ENCODE measurements at regions not wholly inside any gene's neighbourhood (a gene's known extent, or its start where the extent isn't known, plus 50 kb on each side); places are given as distances from the start of the nearest gene placed in this dataset.

DNA sequence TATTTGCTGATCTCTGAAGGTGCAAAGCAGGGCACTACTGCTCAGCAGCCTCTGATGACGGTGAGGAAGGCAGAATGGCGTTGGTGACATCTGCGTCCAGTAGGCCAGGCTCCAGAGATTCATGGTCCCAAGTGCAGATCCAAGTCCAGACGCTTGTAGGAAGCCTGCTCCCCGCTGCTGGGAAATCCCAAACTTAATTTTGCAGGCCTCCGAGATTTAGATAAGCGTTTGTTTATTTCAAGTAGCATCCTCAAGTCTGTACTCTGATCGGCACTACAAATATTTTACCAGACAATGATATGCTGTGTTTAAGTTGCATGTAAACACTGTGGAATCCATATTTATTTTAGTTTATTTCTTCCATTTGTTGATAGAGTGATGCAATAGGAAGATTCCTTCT lies 244.9 kb upstream of the KLF6 start:
- H3K4me3 ChIP-seq (ENCODE audit: low read length): no peak overlapping the region

DNA sequence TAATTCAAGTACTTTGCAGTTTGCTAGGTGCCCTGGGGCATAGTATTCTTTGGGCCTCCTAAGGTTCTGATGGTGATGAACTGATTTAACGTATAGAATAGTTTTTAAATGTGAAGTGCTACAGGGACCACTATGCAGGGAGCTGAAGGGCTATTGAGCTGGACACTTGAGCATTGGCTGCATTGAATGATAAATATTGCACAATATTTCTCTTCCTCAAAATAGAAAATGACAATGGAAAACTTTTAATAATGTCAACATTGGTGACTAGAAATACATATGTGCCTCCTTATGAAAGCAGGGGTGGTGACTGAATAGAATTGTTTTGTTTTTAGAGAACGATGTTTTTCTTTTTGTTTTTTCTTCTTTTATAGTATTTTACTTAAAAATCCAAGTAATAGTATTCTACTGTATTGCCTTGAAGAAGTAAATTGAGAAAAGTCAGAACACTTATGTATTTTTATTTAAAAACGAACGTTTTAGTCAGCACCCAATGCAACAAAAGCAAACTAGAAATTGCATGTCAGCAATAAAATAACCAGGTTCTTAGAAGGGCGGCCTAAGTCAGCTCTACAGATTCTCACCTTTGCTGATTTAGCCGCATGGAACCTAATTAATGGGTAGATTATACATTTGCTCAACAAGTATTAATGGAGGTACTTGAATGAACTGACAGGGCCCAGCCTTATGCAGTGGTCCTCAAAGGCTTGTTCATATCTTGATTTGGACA lies 244.0 kb upstream of the KLF6 start:
- no CpG with 5 or more reads among the region's 6 CpGs for WGBS (ENCODE audit: insufficient coverage, insufficient read length)
- DNase-seq (ENCODE audit: low read depth, low spot score): no peak
- H3K27me3 ChIP-seq (ENCODE audit: control insufficient read depth, insufficient read depth, low read length): no peaks in the 10 kb centered on the region
- no peaks in the 10 kb centered on the region for H3K9me3 ChIP-seq (ENCODE audit: control insufficient read depth, insufficient read depth, low read length)
- H3K4me3 ChIP-seq (ENCODE audit: low read length): no peak overlapping the region
- H3K4me1 ChIP-seq (ENCODE audit: control insufficient read depth, insufficient read depth, low read length): peaks cover under 1% of the 10 kb centered on the region; the same call in 1 of the 2 replicates
- no peaks in the 10 kb centered on the region for H3K36me3 ChIP-seq (ENCODE audit: control insufficient read depth, insufficient read depth, low read length)
- no peak overlapping the region for H3K27ac ChIP-seq (ENCODE audit: low read length)

More for the DNA sequence above, 244.9 kb upstream of the KLF6 start:
- DNase-seq (ENCODE audit: low read depth, low spot score): no peak
- no peaks in the 10 kb centered on the region for H3K36me3 ChIP-seq (ENCODE audit: control insufficient read depth, insufficient read depth, low read length)
- H3K4me1 ChIP-seq (ENCODE audit: control insufficient read depth, insufficient read depth, low read length): no peaks in the 10 kb centered on the region
- no peaks in the 10 kb centered on the region for H3K9me3 ChIP-seq (ENCODE audit: control insufficient read depth, insufficient read depth, low read length)
- H3K27ac ChIP-seq (ENCODE audit: low read length): no peak overlapping the region
- no peaks in the 10 kb centered on the region for H3K27me3 ChIP-seq (ENCODE audit: control insufficient read depth, insufficient read depth, low read length)
- no CpG with 5 or more reads among the region's 8 CpGs for WGBS (ENCODE audit: insufficient coverage, insufficient read length)

DNA sequence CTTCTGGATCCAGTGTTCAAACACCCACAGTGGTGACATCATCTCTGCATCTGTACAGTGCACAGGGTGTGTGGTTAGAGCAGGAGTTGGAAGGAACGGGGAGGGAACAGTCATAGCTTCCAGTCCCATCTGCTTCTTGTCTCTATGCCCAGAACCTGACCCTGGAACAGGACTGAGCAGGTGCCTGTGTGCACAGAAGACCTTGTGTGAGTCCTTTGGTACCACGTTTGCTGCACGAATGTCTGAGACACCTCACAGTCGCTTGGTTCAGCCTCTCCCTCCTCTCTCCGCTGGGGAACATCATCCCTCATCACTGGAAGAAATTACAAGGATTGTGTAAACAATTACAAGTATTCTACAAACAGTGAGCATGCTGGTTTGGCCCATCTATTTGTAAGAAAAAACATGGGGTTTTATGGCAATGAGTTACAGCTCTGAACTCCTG lies 243.0 kb upstream of the KLF6 start:
- H3K36me3 ChIP-seq (ENCODE audit: control insufficient read depth, insufficient read depth, low read length): no peaks in the 10 kb centered on the region
- H3K27me3 ChIP-seq (ENCODE audit: control insufficient read depth, insufficient read depth, low read length): no peaks in the 10 kb centered on the region
- H3K4me3 ChIP-seq (ENCODE audit: low read length): no peak overlapping the region
- no peaks in the 10 kb centered on the region for H3K9me3 ChIP-seq (ENCODE audit: control insufficient read depth, insufficient read depth, low read length)
- DNase-seq (ENCODE audit: low read depth, low spot score): no peak
- no peak overlapping the region for H3K27ac ChIP-seq (ENCODE audit: low read length)
- WGBS (ENCODE audit: insufficient coverage, insufficient read length): no CpG with 5 or more reads among the region's 5 CpGs
- peaks cover 1% of the 10 kb centered on the region; the same call in 1 of the 2 replicates for H3K4me1 ChIP-seq (ENCODE audit: control insufficient read depth, insufficient read depth, low read length)

DNA sequence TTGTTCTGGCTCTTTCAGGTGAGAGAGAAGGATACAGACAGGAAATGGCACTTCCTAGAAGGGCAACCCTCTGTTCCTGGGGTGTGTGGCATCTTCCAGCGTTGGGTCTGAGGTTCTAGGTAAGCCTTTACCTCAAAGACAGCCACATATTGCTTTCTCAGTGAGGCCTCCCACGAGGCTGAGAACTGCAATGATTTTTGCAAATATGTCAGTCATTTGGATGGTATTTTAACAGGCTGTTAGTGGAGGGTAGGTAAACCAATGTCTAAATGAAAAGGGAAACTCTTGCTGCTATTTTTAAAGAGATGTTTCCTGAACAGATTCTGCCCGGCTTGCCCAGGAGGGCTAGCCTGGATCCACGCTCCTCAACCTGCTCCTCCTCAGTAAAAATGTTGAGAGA lies 240.3 kb upstream of the KLF6 start:
- Histone ChIP-seq H3K27me3 (ENCODE audit: control insufficient read depth, insufficient read depth, low read length) (no peaks in the 10 kb centered on the region), H3K36me3 (ENCODE audit: control insufficient read depth, insufficient read depth, low read length) (no peaks in the 10 kb centered on the region), H3K27ac (ENCODE audit: low read length) (no peak overlapping the region), H3K4me3 (ENCODE audit: low read length) (no peak overlapping the region), H3K4me1 (ENCODE audit: control insufficient read depth, insufficient read depth, low read length) (peaks cover 1% of the 10 kb centered on the region; the same call in 1 of the 2 replicates), H3K9me3 (ENCODE audit: control insufficient read depth, insufficient read depth, low read length) (no peaks in the 10 kb centered on the region)
- DNase-seq (ENCODE audit: low read depth, low spot score): no peak
- no CpG with 5 or more reads among the region's 4 CpGs for WGBS (ENCODE audit: insufficient coverage, insufficient read length)

DNA sequence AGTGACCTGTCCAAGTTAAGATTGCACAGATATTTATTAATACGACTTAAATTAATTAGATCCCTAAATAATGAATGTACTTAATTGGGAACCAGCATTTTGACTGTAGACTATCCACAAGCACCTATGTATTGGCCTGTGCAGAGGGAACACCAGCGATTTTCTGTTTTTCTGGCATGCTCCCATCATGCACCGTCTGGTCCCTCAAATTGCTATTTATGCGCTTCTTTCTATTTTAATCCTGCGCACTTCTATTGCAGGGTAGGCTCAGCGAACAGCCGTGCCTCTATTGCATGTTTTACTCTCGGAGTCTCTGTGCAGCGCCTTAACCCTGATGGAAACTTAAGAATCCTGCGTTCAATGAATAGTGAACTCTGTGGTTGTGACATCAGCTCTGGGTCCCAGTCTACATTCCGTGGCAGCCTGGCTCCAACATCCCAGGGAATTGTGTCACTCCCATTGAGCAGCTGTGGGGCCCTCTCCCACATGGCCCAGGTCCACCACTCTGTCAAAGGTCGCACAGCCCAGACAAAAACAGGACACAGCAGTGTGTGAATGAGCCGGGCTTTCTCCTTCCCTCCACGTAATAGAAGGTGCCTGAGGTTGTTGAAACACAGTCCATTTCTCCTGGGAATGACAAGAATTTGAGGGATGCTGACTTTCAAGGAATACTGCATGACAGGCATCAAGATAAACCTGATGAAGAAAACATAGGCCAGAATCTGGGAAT lies 239.7 kb upstream of the KLF6 start:
- no peak overlapping the region for H3K4me3 ChIP-seq (ENCODE audit: low read length)
- H3K36me3 ChIP-seq (ENCODE audit: control insufficient read depth, insufficient read depth, low read length): no peaks in the 10 kb centered on the region
- peaks cover 1% of the 10 kb centered on the region; the same call in 1 of the 2 replicates for H3K4me1 ChIP-seq (ENCODE audit: control insufficient read depth, insufficient read depth, low read length)
- WGBS (ENCODE audit: insufficient coverage, insufficient read length): no CpG with 5 or more reads among the region's 14 CpGs
- no peak for DNase-seq (ENCODE audit: low read depth, low spot score)
- no peaks in the 10 kb centered on the region for H3K9me3 ChIP-seq (ENCODE audit: control insufficient read depth, insufficient read depth, low read length)
- H3K27me3 ChIP-seq (ENCODE audit: control insufficient read depth, insufficient read depth, low read length): no peaks in the 10 kb centered on the region
- no peak overlapping the region for H3K27ac ChIP-seq (ENCODE audit: low read length)

DNA sequence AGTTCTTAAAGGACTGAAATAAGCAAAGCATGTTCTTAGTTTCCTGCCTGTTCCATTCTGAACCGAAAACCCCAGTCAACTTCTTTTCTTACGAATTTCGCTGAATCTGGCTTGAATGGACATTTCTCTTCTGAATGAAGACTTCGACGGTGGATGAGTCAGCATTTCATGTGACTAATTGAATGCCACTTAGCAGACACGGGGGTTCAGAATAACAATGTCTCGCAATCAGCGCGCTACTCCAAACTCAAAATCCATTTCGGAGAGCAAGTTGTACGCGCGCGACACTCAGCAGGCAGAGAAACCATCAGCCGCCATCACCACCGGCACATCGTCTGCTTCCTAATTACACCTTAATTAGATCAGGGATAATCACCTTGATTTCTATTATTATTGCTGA lies 239.0 kb upstream of the KLF6 start:
- no CpG with 5 or more reads among the region's 17 CpGs for WGBS (ENCODE audit: insufficient coverage, insufficient read length)
- no peak overlapping the region for H3K27ac ChIP-seq (ENCODE audit: low read length)
- no peak for DNase-seq (ENCODE audit: low read depth, low spot score)
- no peaks in the 10 kb centered on the region for H3K9me3 ChIP-seq (ENCODE audit: control insufficient read depth, insufficient read depth, low read length)
- H3K4me3 ChIP-seq (ENCODE audit: low read length): no peak overlapping the region
- H3K27me3 ChIP-seq (ENCODE audit: control insufficient read depth, insufficient read depth, low read length): no peaks in the 10 kb centered on the region
- peaks cover 1% of the 10 kb centered on the region; the same call in 1 of the 2 replicates for H3K4me1 ChIP-seq (ENCODE audit: control insufficient read depth, insufficient read depth, low read length)
- no peaks in the 10 kb centered on the region for H3K36me3 ChIP-seq (ENCODE audit: control insufficient read depth, insufficient read depth, low read length)

DNA sequence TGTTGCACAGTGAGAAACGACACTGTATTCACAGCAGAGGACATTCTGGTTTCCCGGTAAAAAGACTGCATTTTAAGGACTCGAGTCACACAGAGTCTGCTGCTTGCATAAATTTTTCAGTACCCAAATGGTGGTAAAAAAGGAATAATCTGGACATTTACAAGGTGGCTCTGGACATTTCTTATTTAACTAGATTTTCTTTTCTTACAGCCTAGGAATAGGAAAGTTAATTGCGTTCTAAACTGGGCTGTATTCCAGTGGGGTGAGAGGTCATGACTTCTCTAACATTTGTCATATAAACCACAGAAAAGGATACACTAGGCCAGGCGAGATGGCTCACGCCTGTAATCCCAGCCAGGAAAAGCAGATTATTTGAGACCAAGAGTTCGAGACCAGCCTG lies 237.5 kb upstream of the KLF6 start:
- WGBS (ENCODE audit: insufficient coverage, insufficient read length): no CpG with 5 or more reads among the region's 7 CpGs
- no peaks in the 10 kb centered on the region for H3K9me3 ChIP-seq (ENCODE audit: control insufficient read depth, insufficient read depth, low read length)
- no peak for DNase-seq (ENCODE audit: low read depth, low spot score)
- no peaks in the 10 kb centered on the region for H3K36me3 ChIP-seq (ENCODE audit: control insufficient read depth, insufficient read depth, low read length)
- H3K4me1 ChIP-seq (ENCODE audit: control insufficient read depth, insufficient read depth, low read length): peaks cover 1% of the 10 kb centered on the region; the same call in 1 of the 2 replicates
- no peak overlapping the region for H3K27ac ChIP-seq (ENCODE audit: low read length)
- H3K27me3 ChIP-seq (ENCODE audit: control insufficient read depth, insufficient read depth, low read length): no peaks in the 10 kb centered on the region
- no peak overlapping the region for H3K4me3 ChIP-seq (ENCODE audit: low read length)

DNA sequence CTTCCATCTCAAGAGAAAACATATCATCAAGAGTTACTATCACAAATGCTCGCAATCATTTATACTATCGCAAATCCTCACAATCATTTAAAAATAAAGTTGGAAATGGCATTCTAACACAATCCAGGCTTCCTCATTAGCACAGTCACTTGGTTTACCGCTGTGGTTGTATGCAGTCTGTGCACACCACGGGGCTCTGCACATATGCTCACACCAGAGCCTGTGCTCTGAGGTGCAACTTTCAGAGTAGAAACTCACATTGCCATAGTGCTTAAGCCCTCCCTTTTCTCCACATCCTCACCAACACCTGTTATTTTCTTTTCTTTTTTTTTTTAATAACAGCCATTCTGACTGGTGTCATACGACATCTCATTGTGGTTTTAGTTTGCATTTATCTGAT lies 235.6 kb upstream of the KLF6 start:
- DNase-seq (ENCODE audit: low read depth, low spot score): no peak
- WGBS (ENCODE audit: insufficient coverage, insufficient read length): 100% methylated on average over 2 of the region's 5 CpGs

DNA sequence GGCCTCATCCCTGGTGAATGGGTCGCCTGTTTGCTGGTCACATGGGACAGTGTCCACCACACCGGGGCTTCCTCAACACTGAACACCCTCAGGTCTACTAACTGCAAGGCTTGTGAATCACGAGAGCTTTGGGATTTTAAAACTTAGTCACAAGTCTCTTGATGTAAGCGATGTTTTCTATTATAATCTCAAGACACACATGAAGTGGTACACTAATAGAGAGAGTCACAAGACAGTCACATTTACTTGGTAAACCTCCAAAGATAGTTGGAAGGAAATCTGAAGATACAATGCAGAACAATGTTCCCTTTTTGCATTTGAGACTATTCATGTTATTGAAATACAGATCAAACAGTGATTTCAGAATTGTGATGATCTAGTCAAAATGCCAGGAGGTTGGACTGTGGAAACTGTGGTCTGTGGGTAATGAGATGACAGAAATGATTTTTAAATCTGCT lies 233.1 kb upstream of the KLF6 start:
- Histone ChIP-seq H3K4me3 (ENCODE audit: low read length) (no peak overlapping the region), H3K9me3 (ENCODE audit: control insufficient read depth, insufficient read depth, low read length) (no peaks in the 10 kb centered on the region), H3K36me3 (ENCODE audit: control insufficient read depth, insufficient read depth, low read length) (no peaks in the 10 kb centered on the region), H3K27ac (ENCODE audit: low read length) (no peak overlapping the region), H3K27me3 (ENCODE audit: control insufficient read depth, insufficient read depth, low read length) (no peaks in the 10 kb centered on the region), H3K4me1 (ENCODE audit: control insufficient read depth, insufficient read depth, low read length) (no peaks in the 10 kb centered on the region)
- WGBS (ENCODE audit: insufficient coverage, insufficient read length): no CpG with 5 or more reads among the region's 4 CpGs
- DNase-seq (ENCODE audit: low read depth, low spot score): no peak

More for the DNA sequence above, 235.6 kb upstream of the KLF6 start:
- H3K4me1 ChIP-seq (ENCODE audit: control insufficient read depth, insufficient read depth, low read length): peaks cover 1% of the 10 kb centered on the region; the same call in 1 of the 2 replicates
- no peaks in the 10 kb centered on the region for H3K36me3 ChIP-seq (ENCODE audit: control insufficient read depth, insufficient read depth, low read length)
- H3K27ac ChIP-seq (ENCODE audit: low read length): no peak overlapping the region
- H3K9me3 ChIP-seq (ENCODE audit: control insufficient read depth, insufficient read depth, low read length): no peaks in the 10 kb centered on the region
- H3K27me3 ChIP-seq (ENCODE audit: control insufficient read depth, insufficient read depth, low read length): no peaks in the 10 kb centered on the region
- H3K4me3 ChIP-seq (ENCODE audit: low read length): no peak overlapping the region

DNA sequence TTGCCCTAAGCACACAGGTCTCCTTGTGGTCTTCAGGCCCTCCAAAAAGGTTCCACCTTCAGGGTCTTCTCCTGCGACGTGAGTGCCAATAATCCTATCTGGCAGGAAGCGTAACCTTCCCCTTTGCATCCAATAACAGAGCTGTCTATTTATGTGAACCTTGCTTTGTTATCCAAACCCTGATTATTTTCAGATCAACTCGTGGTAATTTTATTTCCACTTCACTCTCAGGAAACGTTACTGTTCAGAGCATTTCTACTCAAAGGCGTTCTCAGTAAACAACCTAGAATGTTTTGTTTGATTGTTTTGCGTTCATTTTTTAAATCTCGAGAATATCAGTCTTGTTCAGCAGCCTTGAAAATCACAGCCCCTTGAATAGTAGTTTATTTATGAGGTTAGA lies 232.3 kb upstream of the KLF6 start:
- no CpG with 5 or more reads among the region's 8 CpGs for WGBS (ENCODE audit: insufficient coverage, insufficient read length)
- H3K9me3 ChIP-seq (ENCODE audit: control insufficient read depth, insufficient read depth, low read length): no peaks in the 10 kb centered on the region
- H3K4me1 ChIP-seq (ENCODE audit: control insufficient read depth, insufficient read depth, low read length): no peaks in the 10 kb centered on the region
- H3K36me3 ChIP-seq (ENCODE audit: control insufficient read depth, insufficient read depth, low read length): no peaks in the 10 kb centered on the region
- no peak overlapping the region for H3K27ac ChIP-seq (ENCODE audit: low read length)
- no peak for DNase-seq (ENCODE audit: low read depth, low spot score)
- H3K4me3 ChIP-seq (ENCODE audit: low read length): no peak overlapping the region
- no peaks in the 10 kb centered on the region for H3K27me3 ChIP-seq (ENCODE audit: control insufficient read depth, insufficient read depth, low read length)
